ENCODE measurements at regions not wholly inside any gene's neighbourhood (a gene's known extent, or its start where the extent isn't known, plus 50 kb on each side); places are given as distances from the start of the nearest gene placed in this dataset.
"Not testable (repeated sequence)": the region's sequence is repeated elsewhere in the genome, so short reads cannot be mapped to it uniquely, and the experiment has no call there.

DNA sequence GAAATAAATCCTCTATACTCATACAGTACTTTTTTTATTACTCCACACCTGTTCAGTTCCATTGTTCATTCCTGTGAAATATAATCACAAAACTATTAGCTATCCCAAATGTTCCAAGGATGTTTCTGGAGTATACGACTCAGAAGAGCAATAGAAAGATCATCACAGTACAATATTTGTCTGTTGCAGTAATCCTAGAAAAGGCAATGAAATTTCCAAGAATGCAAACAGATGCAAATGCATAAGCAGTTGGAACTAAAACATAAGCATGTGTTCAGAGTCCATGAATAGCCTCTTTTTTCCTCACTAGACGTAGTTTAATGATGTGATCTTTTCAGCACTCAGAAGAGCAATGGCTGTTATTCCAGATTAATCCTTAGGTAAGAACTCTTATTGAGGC, 55.2 kb downstream of the RTL3 start:
- no peak for DNase-seq (ENCODE audit: low read depth)

DNA sequence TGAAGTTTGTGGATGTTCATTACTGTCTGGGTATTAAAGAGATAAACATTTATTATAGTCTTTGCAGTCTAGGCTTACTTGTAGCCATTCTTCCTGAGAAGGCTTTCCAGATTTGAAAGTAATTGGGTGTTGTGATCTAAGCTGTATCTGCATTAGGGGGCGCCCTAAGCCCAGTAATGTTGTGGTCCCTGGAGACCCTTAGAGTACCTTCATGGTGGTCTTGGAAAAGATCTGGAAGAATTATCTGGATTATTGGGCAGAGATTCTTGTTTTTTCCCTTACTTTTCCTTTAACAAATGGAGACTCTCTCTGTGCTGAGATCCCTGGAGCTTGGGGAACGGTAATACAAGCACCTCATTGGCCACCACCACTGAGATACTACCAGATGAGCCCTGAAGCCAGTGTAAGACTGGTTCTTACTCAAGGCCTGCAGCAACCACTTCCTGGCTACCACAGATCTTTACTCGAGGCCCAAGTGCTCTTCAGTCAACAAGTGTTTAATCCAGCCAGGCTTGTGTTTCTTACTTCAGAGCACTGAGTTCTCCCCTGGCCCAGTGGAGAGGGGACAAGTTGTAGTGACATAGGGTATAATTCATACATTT, 63.1 kb downstream of the RTL3 start:
- peak; percentile 63 for DNase-seq (ENCODE audit: low read depth)

DNA sequence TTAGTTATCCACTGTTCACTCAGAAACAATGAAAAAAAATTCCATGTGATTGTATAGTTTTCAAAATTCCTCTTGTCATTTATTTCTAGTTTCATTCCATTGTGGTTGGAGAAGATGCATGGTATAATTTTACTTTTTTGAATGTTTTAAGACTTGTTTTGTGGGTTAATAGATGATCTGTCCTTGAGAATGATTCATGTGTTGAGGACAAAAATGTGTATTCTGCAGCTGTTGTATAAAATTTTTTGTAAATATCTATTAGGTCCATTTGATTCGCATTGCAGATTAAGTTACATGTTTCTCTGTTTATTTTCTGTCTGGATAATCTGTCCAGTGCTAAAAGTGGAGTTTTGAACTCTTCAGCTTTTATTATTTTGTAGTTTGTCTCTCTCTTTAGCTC, 65.4 kb downstream of the RTL3 start:
- no peak for DNase-seq (ENCODE audit: low read depth)

DNA sequence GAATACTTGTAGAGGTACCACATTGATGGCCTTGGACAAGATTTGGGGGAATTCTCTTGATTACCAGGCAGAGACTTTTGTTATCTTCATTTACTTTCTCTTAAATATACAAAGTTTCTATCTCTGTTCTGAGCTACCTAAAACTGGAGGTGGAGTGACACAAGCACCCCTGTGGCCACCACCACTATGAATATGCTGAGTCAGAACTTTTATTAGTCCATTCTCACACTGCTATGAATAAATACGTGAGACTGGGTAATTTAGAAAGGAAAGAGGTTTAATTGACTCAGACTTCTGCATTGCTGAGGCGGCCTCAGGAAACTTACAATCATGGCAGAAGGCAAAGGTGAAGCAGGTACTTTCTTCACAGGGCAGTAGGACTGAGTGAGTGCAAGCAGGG, 67.1 kb downstream of the RTL3 start:
- DNase-seq (ENCODE audit: low read depth), result no peak

DNA sequence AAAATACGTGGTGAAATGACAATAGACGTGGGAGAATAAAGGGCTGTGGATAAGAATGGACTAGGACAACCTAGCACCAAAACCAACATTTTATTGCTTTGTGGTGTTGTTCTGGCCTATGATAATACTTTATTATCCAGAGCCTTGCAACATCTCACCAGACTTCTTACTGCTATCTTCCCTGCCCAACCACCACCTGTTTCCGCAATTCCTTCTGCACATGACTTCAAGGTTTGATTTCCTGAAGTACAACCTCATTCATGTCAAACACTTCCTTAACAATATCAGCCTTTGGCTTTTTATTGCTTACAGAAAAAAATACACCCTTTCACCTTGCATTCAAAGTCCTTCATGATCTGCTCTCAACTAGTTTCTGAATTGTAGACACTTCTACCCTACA, 84.8 kb downstream of the RTL3 start:
- no peak for DNase-seq (ENCODE audit: low read depth)

DNA sequence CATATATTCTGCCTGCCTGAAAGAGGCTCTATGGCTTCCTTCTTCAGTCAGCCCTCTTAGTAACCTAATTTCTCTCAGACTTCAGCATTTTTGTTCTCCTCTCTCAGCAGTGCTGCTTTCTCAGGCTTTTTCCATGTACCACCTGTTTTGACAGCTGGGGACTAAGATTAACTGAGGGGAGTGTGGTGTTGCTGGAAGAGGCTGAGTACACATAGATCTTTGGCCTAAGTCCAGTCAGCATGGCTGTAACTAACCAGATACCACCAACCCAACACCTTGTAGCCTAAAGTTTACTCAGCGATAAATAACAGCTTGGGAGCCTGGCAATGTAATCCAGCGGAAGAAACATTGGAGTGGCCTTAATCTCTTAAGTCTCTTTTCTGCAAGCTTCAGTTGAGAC, 85.5 kb downstream of the RTL3 start:
- DNase-seq (ENCODE audit: low read depth), result no peak

DNA sequence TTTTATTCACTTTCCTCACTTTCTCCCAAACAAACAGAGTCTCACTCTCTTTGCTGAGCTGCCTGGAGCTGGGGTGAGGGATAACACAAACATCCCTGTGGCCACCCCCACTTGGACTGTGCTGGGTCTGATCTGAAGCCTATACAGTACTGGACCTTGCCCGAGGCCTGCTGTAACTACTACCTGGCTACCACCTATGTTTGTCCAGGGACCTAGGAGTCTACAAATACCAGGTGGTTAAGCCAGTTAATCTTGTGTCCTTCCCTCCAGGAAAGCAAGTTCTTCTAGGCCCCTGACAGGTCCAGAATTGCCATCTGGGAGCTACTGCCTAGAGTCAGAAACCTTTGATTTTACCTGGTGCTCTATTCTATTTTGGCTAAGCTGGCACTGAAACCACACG, 87.3 kb downstream of the RTL3 start:
- DNase-seq (ENCODE audit: low read depth), result no peak

DNA sequence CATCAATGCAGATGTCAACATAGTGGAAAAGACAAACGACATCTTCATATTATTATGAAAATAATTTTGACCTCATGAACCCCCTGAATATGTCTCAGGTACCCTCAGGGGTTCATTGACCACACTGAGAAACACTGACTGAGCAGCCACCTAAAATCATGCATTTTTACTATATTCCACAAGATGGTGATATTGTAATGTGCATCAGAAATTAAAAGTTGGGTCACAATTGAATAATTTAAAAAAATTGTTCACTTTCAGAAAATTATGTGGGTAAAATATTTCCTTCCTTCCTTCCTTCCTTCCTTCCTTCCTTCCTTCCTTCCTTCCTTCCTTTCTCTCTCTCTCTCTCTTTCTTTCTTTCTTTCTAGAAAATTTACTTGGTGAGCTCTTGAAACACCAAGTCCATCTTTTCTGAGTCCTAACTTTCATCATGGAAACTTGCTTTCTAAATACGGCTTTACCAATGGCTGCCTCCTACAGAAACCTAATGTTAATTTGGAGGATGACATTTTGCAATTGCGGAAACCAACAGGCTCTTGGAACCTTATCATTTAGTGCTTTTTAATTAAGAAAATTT, 103.6 kb downstream of the RTL3 start:
- DNase-seq (ENCODE audit: low read depth), result peak; percentile 13

DNA sequence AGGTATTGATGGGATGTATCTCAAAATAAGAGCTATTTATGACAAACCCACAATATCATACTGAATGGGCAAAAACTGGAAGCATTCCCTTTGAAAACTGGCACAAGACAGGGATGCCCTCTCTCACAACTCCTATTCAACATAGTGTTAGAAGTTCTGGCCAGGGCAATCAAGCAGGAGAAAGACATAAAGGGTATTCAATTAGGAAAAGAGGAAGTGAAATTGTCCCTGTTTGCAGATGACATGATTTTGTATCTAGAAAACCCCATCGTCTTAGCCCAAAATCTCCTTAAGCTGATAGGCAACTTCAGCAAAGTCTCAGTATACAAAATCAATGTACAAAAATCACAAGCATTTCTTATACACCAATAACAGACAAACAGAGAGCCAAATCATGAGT, 106.5 kb downstream of the RTL3 start:
- DNase-seq (ENCODE audit: low read depth), result not testable (repeated sequence)

DNA sequence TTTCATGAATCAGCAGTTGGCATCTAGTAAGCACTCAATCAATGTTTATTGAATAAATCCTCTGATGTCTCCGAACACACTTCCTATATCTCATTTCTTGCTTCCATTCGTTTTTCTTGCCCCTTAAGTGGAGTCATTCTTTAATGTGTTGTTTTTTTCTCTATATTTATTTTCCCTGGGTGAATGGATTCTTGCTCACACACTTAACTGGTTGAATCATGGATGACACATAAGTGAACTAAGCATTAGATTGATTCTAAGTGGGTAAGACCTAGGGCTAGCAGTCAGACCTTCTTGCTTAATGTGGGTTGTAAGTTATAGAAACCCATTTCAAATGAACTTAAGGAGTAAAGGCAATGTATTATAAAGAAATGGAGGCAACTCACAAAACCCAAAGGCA, 111.1 kb downstream of the RTL3 start:
- DNase-seq (ENCODE audit: low read depth), result peak; percentile 33

DNA sequence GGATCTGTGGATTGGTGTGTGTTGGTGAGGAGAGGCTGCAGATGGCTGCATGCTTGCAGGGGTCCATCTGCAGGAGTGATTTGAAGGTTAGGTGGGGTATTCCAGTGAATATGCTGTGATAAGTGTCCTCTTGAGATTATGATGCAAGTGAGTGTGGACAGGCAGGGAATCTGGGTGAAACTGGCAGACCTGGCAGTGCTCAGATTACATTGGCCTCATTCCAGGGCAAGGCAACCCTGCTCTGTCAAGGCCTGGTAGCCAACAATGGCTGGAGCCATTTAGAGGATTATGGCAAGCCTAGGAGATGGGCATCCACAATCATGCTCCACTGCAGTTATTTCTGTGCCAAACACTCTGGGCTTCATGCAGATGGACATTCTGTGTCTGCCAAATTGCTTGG, 113.9 kb downstream of the RTL3 start:
- DNase-seq (ENCODE audit: low read depth), result no peak

DNA sequence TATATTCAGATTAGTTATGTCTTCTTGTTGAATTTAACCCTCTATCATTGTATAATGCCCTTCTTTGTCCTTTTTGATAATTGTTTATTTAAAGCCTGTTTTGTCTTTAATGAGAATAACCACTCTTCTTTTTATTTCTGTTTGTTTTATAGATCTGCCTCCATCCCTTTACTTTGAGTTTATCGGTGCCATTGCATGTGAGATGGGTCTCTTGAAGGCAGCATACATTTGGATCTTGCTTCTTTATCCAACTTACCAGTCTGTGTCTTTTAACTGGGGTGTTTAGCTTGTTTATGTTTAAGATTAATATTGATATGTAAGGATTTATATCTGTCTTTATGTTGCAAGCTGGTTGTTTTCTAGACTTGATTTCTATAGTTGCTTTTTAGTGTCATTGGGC, 115.8 kb downstream of the RTL3 start:
- no peak for DNase-seq (ENCODE audit: low read depth)

DNA sequence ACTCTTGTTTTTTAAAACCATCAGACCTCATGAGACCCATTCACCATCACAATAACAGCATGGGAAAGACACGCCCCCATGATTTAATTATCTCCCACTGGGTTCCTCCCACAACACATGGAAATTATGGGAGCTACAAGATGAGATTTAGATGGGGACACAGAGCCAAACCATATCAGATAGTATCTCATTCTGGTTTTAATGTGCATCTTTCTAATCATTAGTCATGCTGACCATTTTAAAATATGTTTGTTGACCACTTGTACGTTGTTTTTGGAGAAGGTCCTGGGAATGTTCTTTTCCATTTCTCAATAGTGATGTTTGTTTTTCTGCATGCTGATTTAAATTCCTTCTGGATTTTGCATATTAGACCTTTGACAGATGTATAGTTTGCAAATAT, 119.0 kb downstream of the RTL3 start:
- DNase-seq (ENCODE audit: low read depth), result no peak

DNA sequence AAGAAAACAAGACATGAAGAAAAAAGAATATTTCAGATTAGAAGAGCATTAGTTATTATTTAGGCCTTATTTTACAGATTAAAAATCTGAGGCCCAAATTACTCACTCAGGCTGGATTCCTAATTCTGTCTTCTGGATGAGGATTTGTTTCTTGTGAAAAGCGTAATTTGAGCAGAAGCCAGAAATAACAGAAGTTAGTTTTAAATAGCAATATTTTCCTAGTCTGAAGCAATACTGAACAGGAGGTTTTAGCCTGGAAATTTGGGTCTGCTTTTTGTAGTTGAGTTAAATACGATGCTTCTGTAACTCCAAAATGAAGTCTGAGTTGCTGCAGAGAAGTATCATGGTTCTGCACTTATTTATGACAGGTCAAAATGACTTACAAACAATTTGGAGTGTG, 124.9 kb downstream of the RTL3 start:
- no peak for DNase-seq (ENCODE audit: low read depth)

DNA sequence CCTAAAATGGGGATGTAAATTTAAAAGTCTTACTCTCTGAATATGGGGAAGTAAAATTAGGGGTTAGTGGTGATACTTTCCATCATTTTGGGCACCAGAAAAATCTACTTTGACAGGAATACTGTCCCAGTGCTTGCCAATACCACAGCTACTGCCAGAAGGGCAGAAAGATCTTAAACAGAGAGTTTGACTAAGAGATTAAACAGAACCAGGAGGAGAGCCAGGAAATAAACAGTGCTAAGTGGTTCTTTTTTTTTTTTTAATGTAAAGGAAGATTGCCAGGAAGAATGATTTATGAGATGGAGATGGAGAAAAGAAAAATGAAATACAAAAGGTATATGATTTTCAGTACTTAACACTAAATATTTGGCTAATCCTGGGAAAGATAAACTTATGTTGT, 126.8 kb downstream of the RTL3 start:
- DNase-seq (ENCODE audit: low read depth), result no peak

DNA sequence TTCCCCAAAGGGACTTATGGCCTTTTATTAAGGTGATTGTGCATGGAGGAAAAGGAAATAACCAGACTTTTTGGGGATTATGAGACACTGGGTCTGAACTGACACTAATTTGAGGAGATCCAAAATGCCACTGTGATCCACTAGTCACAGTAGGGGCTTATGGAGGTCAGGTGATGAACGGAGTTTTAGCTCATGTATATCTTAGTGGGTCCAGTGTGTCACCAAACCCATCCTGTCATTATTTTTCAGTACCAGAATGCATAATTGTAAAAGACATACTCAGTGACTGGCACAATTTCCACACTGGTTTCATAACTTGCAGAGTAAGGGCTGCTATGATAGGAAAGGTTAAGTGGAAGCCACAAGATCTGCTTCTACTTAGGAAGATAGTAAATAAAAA, 131.3 kb downstream of the RTL3 start:
- DNase-seq (ENCODE audit: low read depth), result no peak

DNA sequence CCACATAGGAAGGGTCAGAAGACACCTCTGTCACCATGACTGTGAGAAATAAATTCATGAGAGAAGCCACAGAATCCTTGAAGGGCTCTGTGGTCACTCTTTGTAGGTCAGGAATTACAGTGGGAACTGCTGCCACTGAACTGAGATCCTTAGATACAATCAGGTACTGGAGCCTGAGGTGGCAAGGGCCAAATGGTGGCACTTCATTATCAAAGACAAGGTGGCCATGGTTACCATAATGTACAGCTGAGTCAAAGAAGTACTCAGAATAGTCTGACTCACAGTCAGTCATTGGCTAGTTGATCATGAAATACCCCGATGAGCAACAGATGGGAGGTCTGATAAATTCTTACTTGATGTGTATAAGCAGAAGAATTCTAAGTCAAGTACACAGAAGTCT, 131.9 kb downstream of the RTL3 start:
- peak; percentile 31 for DNase-seq (ENCODE audit: low read depth)

DNA sequence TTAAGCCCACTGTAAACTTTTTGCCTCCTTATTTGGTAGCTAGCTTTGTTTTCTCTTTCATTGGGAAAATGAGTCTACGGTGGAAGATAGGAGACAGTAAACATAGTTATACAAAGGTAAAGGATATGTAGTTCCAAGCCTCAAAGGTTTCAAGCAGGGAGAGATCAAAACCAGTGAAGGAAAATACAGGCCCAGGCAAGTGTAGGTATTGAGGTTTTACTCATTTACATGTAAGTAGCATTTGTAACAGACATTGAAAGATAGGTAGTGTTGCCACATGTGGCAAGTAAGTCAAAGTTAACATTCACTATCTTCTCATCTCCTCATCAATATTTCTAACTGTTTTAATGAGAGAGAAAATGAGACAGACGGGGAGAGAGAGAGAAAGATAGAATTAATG, 136.5 kb downstream of the RTL3 start:
- DNase-seq (ENCODE audit: low read depth), result no peak

DNA sequence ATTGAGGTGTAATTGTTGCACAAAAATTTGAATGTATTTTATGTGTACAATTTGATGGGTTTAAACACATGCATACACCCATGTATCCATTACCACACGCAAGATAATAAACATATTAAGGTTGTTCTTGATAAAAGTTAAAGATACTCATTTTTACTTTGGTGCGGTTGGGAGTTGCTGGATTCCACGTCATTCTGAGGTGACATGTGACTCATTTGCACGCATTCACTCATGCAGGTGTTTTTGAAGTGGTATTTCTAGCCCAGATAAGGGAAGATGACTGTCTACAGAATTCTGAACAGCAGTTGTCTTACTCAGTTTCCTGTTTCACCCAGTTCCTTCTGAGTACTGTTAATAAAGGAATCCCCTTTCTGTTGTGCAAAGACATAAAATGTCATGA, 142.0 kb downstream of the RTL3 start:
- peak; percentile 15 for DNase-seq (ENCODE audit: low read depth)

DNA sequence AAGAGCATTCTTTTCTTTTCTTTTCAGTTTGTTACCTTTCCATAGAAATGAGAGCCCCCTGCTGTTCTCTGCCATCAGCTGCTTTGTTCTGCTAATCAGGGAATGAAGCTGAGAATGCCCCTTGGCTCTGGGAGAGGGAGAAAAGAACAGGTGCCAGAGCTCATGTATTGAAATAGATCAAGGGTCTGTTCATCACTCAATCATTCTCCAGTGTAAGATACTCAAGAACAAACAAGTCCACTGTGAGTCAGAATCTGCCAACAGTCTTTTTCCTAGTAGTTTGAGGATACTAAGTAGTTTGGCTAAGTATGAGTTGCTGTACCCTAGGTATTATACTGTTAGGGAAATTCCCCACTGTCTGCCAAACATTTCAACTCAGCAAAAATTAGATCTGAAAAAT, 144.3 kb downstream of the RTL3 start:
- DNase-seq (ENCODE audit: low read depth), result no peak

DNA sequence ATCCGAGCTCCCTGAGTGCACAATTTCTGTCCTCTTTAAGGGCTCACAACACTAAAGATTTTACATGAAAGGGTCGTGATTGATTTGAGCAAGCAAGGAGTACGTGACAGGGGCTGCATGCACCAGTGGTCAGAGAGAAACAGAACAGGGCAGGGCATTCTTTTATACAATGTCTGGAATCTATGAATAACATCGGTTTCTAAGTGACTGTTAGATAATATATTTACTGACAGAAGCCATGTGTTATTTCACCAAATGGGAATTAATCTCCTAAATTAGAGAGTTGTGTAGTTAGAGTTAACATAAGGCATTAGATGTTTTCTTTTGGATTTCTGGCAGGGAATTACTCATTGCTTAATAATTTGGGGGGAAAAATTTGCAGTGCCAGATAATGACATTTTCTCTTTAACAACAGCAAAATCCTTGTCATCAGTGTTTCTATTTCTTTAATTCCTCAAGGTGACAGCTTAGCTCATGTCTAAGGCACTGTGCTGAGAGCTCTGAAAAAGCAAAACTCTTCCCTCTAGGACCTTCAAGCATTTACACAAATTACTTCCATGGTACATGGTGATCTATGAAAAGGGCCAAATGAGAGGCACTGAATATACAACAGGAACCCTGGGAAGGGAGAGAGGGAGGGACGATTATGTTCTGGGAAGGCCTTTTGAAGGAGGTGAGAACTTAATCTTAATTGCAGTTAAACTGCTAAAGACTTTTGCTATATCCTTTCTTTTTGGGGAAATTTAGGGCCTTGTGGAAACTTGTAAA, 145.0 kb downstream of the RTL3 start:
- DNase-seq (ENCODE audit: low read depth), result no peak

DNA sequence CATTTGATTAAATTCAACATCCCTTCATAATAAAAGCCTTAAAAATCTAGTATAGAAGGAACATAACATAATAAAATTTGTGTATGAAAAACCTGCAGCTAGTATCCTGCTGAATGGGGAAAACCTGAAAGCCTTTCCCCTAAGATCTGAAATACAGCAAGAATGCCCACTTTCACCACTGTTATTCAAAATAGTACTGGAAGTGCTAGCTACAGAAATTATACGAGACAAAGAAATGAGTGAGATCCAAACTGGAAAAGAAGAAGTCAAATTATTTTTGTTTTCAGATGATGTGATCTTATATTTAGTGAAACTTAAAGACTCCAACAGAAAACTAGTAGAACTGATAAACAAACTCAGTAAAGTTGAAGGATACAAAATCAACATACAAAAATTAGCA, 152.9 kb downstream of the RTL3 start:
- DNase-seq (ENCODE audit: low read depth), result no peak

DNA sequence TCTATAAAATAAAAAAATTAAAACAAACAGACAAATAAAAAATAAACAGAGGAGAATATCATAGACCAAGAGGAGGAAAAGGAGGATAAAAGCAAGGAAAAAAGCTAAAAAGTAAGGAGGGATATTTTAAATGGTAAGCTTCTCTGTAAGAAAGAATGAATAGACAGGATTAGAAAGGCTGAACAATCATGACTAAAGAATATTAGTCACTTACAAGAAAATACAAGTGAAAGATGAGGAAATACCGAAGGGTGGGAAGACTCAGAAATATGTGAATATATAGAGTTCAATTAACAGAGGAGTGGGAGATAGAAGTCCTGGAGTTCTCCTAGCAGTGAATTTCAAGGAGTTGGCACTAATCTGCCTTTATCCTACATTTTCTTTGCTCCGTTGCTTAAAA, 162.6 kb downstream of the RTL3 start:
- DNase-seq (ENCODE audit: low read depth), result no peak

DNA sequence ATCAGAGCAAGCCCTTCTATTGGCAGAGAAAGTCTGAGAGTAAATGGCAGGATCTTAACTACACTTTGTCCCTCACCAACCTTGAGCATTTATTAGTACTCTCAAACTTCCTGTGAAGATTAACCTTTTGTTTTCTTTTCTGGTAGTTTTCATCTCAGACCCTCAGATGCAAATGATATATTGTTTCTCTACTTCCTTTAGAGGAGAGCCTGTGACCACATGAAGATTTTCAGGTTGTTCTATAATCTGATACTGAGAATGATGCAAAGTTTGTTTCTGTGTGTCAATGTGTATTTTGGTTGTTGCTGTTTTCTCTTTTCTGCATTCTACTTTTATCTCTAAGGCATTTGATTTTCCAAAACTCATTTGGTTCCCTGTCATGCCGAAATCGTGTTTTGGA, 165.8 kb upstream of the CYSLTR1 start:
- no peak for DNase-seq (ENCODE audit: low read depth)

Measured in RPMI7951 (cell line).